ENCODE measurements at regions not wholly inside any gene's neighbourhood (a gene's known extent, or its start where the extent isn't known, plus 50 kb on each side); places are given as distances from the start of the nearest gene placed in this dataset.

- H3K27ac ChIP-seq (ENCODE audit: insufficient read depth, low read depth, low read length) = no peak overlapping the region
- no peaks in the 10 kb centered on the region for H3K79me2 ChIP-seq (ENCODE audit: control insufficient read depth, insufficient read depth, low read length)
- no peak overlapping the region for H3K9ac ChIP-seq (replicated peaks; ENCODE audit: extremely low read depth, insufficient read depth, low read length)
- intact Hi-C loops (cut with micrococcal nuclease) = no loop called here
- BruUV-seq (replicated peaks) = no TSS peak
- TF ChIP-seq POLR2AphosphoS5 (IDR thresholded peaks at IDR 0.05; ENCODE audit: insufficient read depth, low read depth, low read length) (no peak), FOS (IDR thresholded peaks at IDR 0.05; ENCODE audit: borderline replicate concordance, insufficient read depth, low read length) (no peak), POLR2A (IDR thresholded peaks at IDR 0.05; ENCODE audit: low read depth, low read length) (no peak), MYC (IDR thresholded peaks at IDR 0.05; ENCODE audit: low read depth, low read length) (no peak), JUN (IDR thresholded peaks at IDR 0.05; ENCODE audit: borderline replicate concordance, insufficient read depth, insufficient read length, low read depth) (no peak), CTCF (IDR thresholded peaks at IDR 0.05; ENCODE audit: extremely low read depth in 1 of 2, insufficient read depth in 1 of 2, low read depth in 1 of 2, low read length in 2 of 2) (no peak), GATA2 (IDR thresholded peaks at IDR 0.05; ENCODE audit: insufficient read depth, insufficient read length, low read depth, low read length) (no peak), EZH2 (IDR thresholded peaks at IDR 0.05; ENCODE audit: borderline replicate concordance, low read depth, low read length, severe bottlenecking) (no peak)
- TF ChIP-seq, protein P1, sequence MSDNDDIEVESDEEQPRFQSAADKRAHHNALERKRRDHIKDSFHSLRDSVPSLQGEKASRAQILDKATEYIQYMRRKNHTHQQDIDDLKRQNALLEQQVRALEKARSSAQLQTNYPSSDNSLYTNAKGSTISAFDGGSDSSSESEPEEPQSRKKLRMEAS (IDR thresholded peaks at IDR 0.05; ENCODE audit: insufficient read depth, insufficient read length) = no peak
- H2AFZ ChIP-seq (ENCODE audit: low read depth, low read length) = no peak overlapping the region
- H3K4me3 ChIP-seq (replicated peaks in 1 of 3; ENCODE audit: insufficient read depth in 1 of 3, low read depth in 1 of 3, low read length in 3 of 3) = no peak overlapping the region
- H3K9me1 ChIP-seq (replicated peaks; ENCODE audit: control insufficient read depth, extremely low read depth, insufficient read depth, low read length) = no peaks in the 10 kb centered on the region
- H3K36me3 ChIP-seq (ENCODE audit: control insufficient read depth in 2 of 2, extremely low read depth in 1 of 2, insufficient read depth in 2 of 2, low read length in 2 of 2) = no peaks in the 10 kb centered on the region
- H3K9me3 ChIP-seq (replicated peaks; ENCODE audit: control insufficient read depth, insufficient read depth, low read length) = no peaks in the 10 kb centered on the region
- no peak for FAIRE-seq
- POLR2A ChIA-PET = no interaction called here
- H3K4me2 ChIP-seq (ENCODE audit: insufficient read depth, low read length) = no peak overlapping the region
- no peaks in the 10 kb centered on the region for H3K4me1 ChIP-seq (ENCODE audit: control insufficient read depth, extremely low read depth, insufficient read depth, low read length)
- DNase-seq (ENCODE audit: low read depth, low spot score) = no peak
- H4K20me1 ChIP-seq (replicated peaks; ENCODE audit: control insufficient read depth, extremely low read depth, insufficient read depth, low read length) = no peaks in the 10 kb centered on the region
- CTCF ChIA-PET = no interaction called here
- H3K27me3 ChIP-seq (ENCODE audit: control insufficient read depth in 2 of 2, insufficient read depth in 2 of 2, low read length in 2 of 2) = no peaks in the 10 kb centered on the region
- dilution Hi-C loops (cut with MboI; ENCODE audit: extremely low pct_ligation_motif_present, low sequenced_read_pairs) = no loop called here
These were observed 541.4 kb upstream of the B3GALT2 start for GRCh38 chr1:193727850-193728249.
